H1 (cell line): ENCODE measurements at regions not wholly inside any gene's neighbourhood (a gene's known extent, or its start where the extent isn't known, plus 50 kb on each side); places are given as distances from the start of the nearest gene placed in this dataset.

Experiments used
- CTCF ChIA-PET: fragments of 300-600 bp; sonication (Branson Sonifier 250); formaldehyde crosslinking; loops from one replicate; lab custom pipeline; 2021; ENCODE audit not compliant: partially characterized antibody; lab: Charles Lee
- POLR2A ChIA-PET: fragments of 300-600 bp; sonication (Branson Sonifier 250); formaldehyde crosslinking; loops from one replicate; lab custom pipeline; 2021; ENCODE audit warnings: inconsistent platforms; ENCODE audit not compliant: partially characterized antibody; lab: Charles Lee
- DNase-seq, 2 experiments: peaks; one replicate each; pipeline versions ENCODE4 v3.0.0 to v3.0.0-alpha.2; 2010 to 2022; ENCODE audit warnings: low spot score in 2 of 2, low read depth in 1 of 2, mixed read lengths in 1 of 2
- FAIRE-seq: peaks from 2 replicates; lab custom pipeline; 2011; peaks lifted over from hg19 to GRCh38; lab: Jason Lieb, UNC
- H2AFZ ChIP-seq: 2 replicates; pipeline ENCODE4 v1.8.1; 2012; ENCODE audit warnings: low read length, inconsistent platforms
- H2AK5ac ChIP-seq: 2 replicates; pipeline ENCODE4 v1.6.1; 2013; ENCODE audit warnings: low read depth, low read length
- H2BK120ac ChIP-seq: replicated peaks from 2 replicates; pipeline ENCODE3; 2013; ENCODE audit warnings: low read depth, low read length, inconsistent platforms
- H2BK12ac ChIP-seq: 2 replicates; pipeline ENCODE4 v1.6.1; 2013; ENCODE audit warnings: low read depth, low read length
- H2BK15ac ChIP-seq: 2 replicates; pipeline ENCODE4 v1.6.1; 2013; ENCODE audit warnings: low read length
- H2BK20ac ChIP-seq: 2 replicates; pipeline ENCODE4 v1.6.1; 2013; ENCODE audit warnings: low read length
- H2BK5ac ChIP-seq: 2 replicates; pipeline ENCODE4 v1.6.1; 2013; ENCODE audit warnings: low read depth, low read length
- H3K14ac ChIP-seq: 2 replicates; pipeline ENCODE4 v1.6.1; 2013; ENCODE audit warnings: inconsistent platforms; ENCODE audit not compliant: insufficient read length
- H3K18ac ChIP-seq: 2 replicates; pipeline ENCODE4 v1.6.1; 2013; ENCODE audit warnings: low read length; ENCODE audit errors: extremely low read depth
- H3K23ac ChIP-seq: 2 replicates; pipeline ENCODE4 v1.6.1; 2013; ENCODE audit warnings: inconsistent platforms; ENCODE audit not compliant: insufficient read length
- H3K23me2 ChIP-seq: 2 replicates; pipeline ENCODE4 v1.6.1; 2013; ENCODE audit warnings: low read depth, low read length
- H3K27ac ChIP-seq: 2 replicates; pipeline ENCODE4 v1.6.1; 2011; ENCODE audit warnings: low read depth, low read length, inconsistent platforms
- H3K27me3 ChIP-seq, 4 experiments: replicated peaks in 1 of 4; 1 replicate in 1 of 4; 2 replicates in 3 of 4; pipeline versions ENCODE4 v1.6.1 to v1.8.1; 2011 to 2013; ENCODE audit warnings: low read length in 3 of 4, mild to moderate bottlenecking in 3 of 4, inconsistent platforms in 2 of 4, mixed read lengths in 2 of 4, moderate library complexity in 1 of 4; ENCODE audit not compliant: control insufficient read depth in 3 of 4, insufficient read depth in 3 of 4; ENCODE audit errors: extremely low read depth in 1 of 4
- H3K36me3 ChIP-seq, 4 experiments: 2 replicates each; pipeline versions ENCODE4 v1.6.1 to v1.8.1; 2011 to 2013; ENCODE audit warnings: mild to moderate bottlenecking in 4 of 4, low read length in 3 of 4, moderate library complexity in 2 of 4, control low read depth in 1 of 4, inconsistent platforms in 1 of 4; ENCODE audit not compliant: insufficient read depth in 4 of 4, control insufficient read depth in 2 of 4
- H3K4ac ChIP-seq: replicated peaks from 2 replicates; pipeline ENCODE3; 2013; ENCODE audit warnings: low read length, low read depth, mixed read lengths, inconsistent platforms; ENCODE audit not compliant: insufficient read length
- H3K4me1 ChIP-seq, 4 experiments: replicated peaks in 1 of 4; 1 replicate in 1 of 4; 2 replicates in 3 of 4; pipeline versions ENCODE4 v1.6.1 to v1.8.1; 2011 to 2013; ENCODE audit warnings: low read length in 3 of 4, inconsistent platforms in 2 of 4, mixed read lengths in 1 of 4; ENCODE audit not compliant: insufficient read depth in 4 of 4, control insufficient read depth in 3 of 4
- H3K4me2 ChIP-seq, 2 experiments: 2 replicates each; pipeline versions ENCODE4 v1.6.1 to v1.8.1; 2011 to 2013; ENCODE audit warnings: low read depth in 2 of 2, low read length in 2 of 2, control low read depth in 1 of 2, inconsistent platforms in 1 of 2, mild to moderate bottlenecking in 1 of 2; ENCODE audit not compliant: insufficient read depth in 1 of 2
- H3K4me3 ChIP-seq, 4 experiments: fragments of 200-600, 300-600 bp in 1 of 4; sonication (generic), shearing (Covaris generic), sonication (Bioruptor Twin) in 1 of 4; 2 replicates each; pipeline versions ENCODE4 v1.5.1 to v1.8.1; 2011 to 2016; ENCODE audit warnings: low read length in 4 of 4, low read depth in 3 of 4, control low read depth in 2 of 4, inconsistent platforms in 2 of 4, mild to moderate bottlenecking in 2 of 4, mixed read lengths in 1 of 4, moderate library complexity in 1 of 4; ENCODE audit not compliant: insufficient read depth in 2 of 4; ENCODE audit errors: extremely low read depth in 1 of 4
- H3K56ac ChIP-seq: replicated peaks from 2 replicates; pipeline ENCODE3; 2013; ENCODE audit warnings: low read depth, mild to moderate bottlenecking, mixed read lengths, low read length, inconsistent platforms; ENCODE audit not compliant: insufficient read length
- H3K79me1 ChIP-seq: 2 replicates; pipeline ENCODE4 v1.6.1; 2013; ENCODE audit warnings: low read depth, low read length, control low read depth
- H3K79me2 ChIP-seq, 2 experiments: 2 replicates each; pipeline versions ENCODE4 v1.6.1 to v1.8.1; 2012 to 2013; ENCODE audit warnings: low read length in 2 of 2, mild to moderate bottlenecking in 2 of 2, inconsistent platforms in 1 of 2; ENCODE audit not compliant: insufficient read depth in 2 of 2, control insufficient read depth in 1 of 2
- H3K9ac ChIP-seq, 4 experiments: replicated peaks in 1 of 4; 1 replicate in 1 of 4; 2 replicates in 3 of 4; pipeline versions ENCODE4 v1.6.1 to v1.8.1; 2011 to 2013; ENCODE audit warnings: low read depth in 3 of 4, low read length in 3 of 4, control low read depth in 2 of 4, mild to moderate bottlenecking in 2 of 4, moderate library complexity in 2 of 4, inconsistent platforms in 1 of 4; ENCODE audit errors: extremely low read depth in 1 of 4
- H3K9me3 ChIP-seq, 2 experiments: 2 replicates each; pipeline versions ENCODE4 v1.6.1 to v1.8.1; 2012 to 2013; ENCODE audit warnings: mild to moderate bottlenecking in 2 of 2, moderate library complexity in 2 of 2, control low read depth in 1 of 2, inconsistent platforms in 1 of 2, low read depth in 1 of 2, low read length in 1 of 2, mixed read lengths in 1 of 2; ENCODE audit not compliant: insufficient read depth in 2 of 2
- H4K20me1 ChIP-seq, 2 experiments: replicated peaks in 1 of 2; 2 replicates each; pipeline versions ENCODE3 to v1.8.1; 2011 to 2013; ENCODE audit warnings: inconsistent platforms in 2 of 2, low read length in 2 of 2, mild to moderate bottlenecking in 1 of 2; ENCODE audit not compliant: insufficient read depth in 2 of 2, control insufficient read depth in 1 of 2
- H4K5ac ChIP-seq: 2 replicates; pipeline ENCODE4 v1.6.1; 2013; ENCODE audit warnings: low read length, low read depth, mixed read lengths, inconsistent platforms; ENCODE audit not compliant: insufficient read length
- H4K8ac ChIP-seq: 2 replicates; pipeline ENCODE4 v1.8.0; 2013; ENCODE audit warnings: mild to moderate bottlenecking, moderate library complexity, low read length, inconsistent platforms; ENCODE audit not compliant: insufficient read depth; ENCODE audit errors: extremely low read depth
- H4K91ac ChIP-seq: replicated peaks from 2 replicates; pipeline ENCODE3; 2013; ENCODE audit warnings: low read length, mixed read lengths, inconsistent platforms; ENCODE audit not compliant: insufficient read length
- GTF2F1 ChIP-seq: IDR thresholded peaks from 2 replicates; pipeline ENCODE4 v1.6.1; 2012; ENCODE audit warnings: low read depth, low read length, improper control_type of control experiment, borderline replicate concordance
- WGBS, 2 experiments: shearing (Covaris generic) in 1 of 2; methylation state at CpG; one replicate each; pipeline versions ENCODE4 v1.1.6 to v1.1.7; 2013 to 2015; ENCODE audit warnings: low lambda C conversion rate in 2 of 2, mixed read lengths in 2 of 2, inconsistent platforms in 1 of 2, low coverage in 1 of 2, missing lambda C conversion rate in 1 of 2; ENCODE audit not compliant: insufficient replicate concordance in 2 of 2, insufficient coverage in 1 of 2, insufficient read length in 1 of 2; ENCODE audit errors: extremely low coverage in 1 of 2, missing lambda C conversion rate in 1 of 2; 5-methylcytosine and 5-hydroxymethylcytosine counted together

GRCh38 chr12:24360461-24360860, 411.0 kb upstream of the SOX5 start:
- Histone ChIP-seq H3K4me2 (no peak overlapping the region), H3K27me3 (no peaks in the 10 kb centered on the region), H3K27ac (no peak overlapping the region), H2BK20ac (no peak overlapping the region), H3K4me3 (no peak overlapping the region), H3K79me1 (no peaks in the 10 kb centered on the region), H3K79me2 (no peaks in the 10 kb centered on the region), H3K23me2 (no peaks in the 10 kb centered on the region), H4K91ac (no peak overlapping the region), H4K20me1 (no peaks in the 10 kb centered on the region), H3K36me3 (no peaks in the 10 kb centered on the region), H2BK5ac (no peak overlapping the region), H3K23ac (no peak overlapping the region), H3K4me1 (peaks cover 0 to 2% (median 1%) of the 10 kb centered on the region in 4 experiments; a peak in 2 of 7 replicates), H3K56ac (no peak overlapping the region), H2AFZ (no peak overlapping the region), H3K18ac (no peak overlapping the region), H3K9ac (no peak overlapping the region), H2BK120ac (no peak overlapping the region), H3K4ac (no peak overlapping the region), H2BK12ac (no peak overlapping the region), H2BK15ac (no peak overlapping the region), H2AK5ac (no peak overlapping the region), H3K9me3 (no peaks in the 10 kb centered on the region), H4K5ac (no peak overlapping the region), H4K8ac (no peak overlapping the region), H3K14ac (no peak overlapping the region)
- POLR2A ChIA-PET, result no interaction called here
- CTCF ChIA-PET, result interaction anchor here (0.6 to 1.4 kb wide), 4 partner anchors 9 to 418 kb away, joined by 3 to 10 read pairs (median 4); no protein-coding TSS in a partner anchor
- FAIRE-seq, result no peak
- TF ChIP-seq GTF2F1, result no peak
- 88% methylated on average over 4 of the region's 4 CpGs; no CpG with 5 or more reads in 1 of the 2 experiments for WGBS, 2 experiments
- DNase-seq, result no peak
